Stimulated activated CD4-positive, alpha-beta T cell treated with anti-CD3 and anti-CD28 coated beads, Interleukin-4, amount 100 ng/mL, for 24 hours (primary cell): ENCODE measurements at regions not wholly inside any gene's neighbourhood (a gene's known extent, or its start where the extent isn't known, plus 50 kb on each side); places are given as distances from the start of the nearest gene placed in this dataset.

Experiments
- DNase-seq: peaks from one replicate; pipeline ENCODE4 v3.0.0-alpha.2; 2020

GRCh38 chr1:82931006-82931405 is 1067.9 kb downstream of the TTLL7 start:
- no peak for DNase-seq

GRCh38 chr1:82927753-82928152 is 1071.2 kb downstream of the TTLL7 start:
- DNase-seq, result no peak

- no peak for DNase-seq
Observed at GRCh38 chr1:82924666-82925065, 1074.3 kb downstream of the TTLL7 start.

- DNase-seq, result no peak
Observed at GRCh38 chr1:82923931-82924330, 1075.0 kb downstream of the TTLL7 start.

GRCh38 chr1:82921759-82922158 is 1077.2 kb downstream of the TTLL7 start:
- no peak for DNase-seq

GRCh38 chr1:82920418-82921248 is 1078.3 kb downstream of the TTLL7 start:
- no peak for DNase-seq

- no peak for DNase-seq
Observed at GRCh38 chr1:82919837-82920236, 1079.1 kb downstream of the TTLL7 start.

- DNase-seq, result no peak
Observed at GRCh38 chr1:82907313-82907712, 1091.6 kb downstream of the TTLL7 start.

GRCh38 chr1:82903626-82904025 is 1095.3 kb downstream of the TTLL7 start:
- no peak for DNase-seq

- no peak for DNase-seq
Observed at GRCh38 chr1:82901561-82901960, 1097.4 kb downstream of the TTLL7 start.

GRCh38 chr1:82901118-82901517 is 1097.8 kb downstream of the TTLL7 start:
- DNase-seq, result no peak

GRCh38 chr1:82899017-82899416 is 1098.3 kb downstream of the ADGRL2 start:
- no peak for DNase-seq

- DNase-seq, result no peak
Observed at GRCh38 chr1:82897549-82897948, 1096.8 kb downstream of the ADGRL2 start.

GRCh38 chr1:82896036-82896435 is 1095.3 kb downstream of the ADGRL2 start:
- no peak for DNase-seq

GRCh38 chr1:82894635-82895034 is 1093.9 kb downstream of the ADGRL2 start:
- no peak for DNase-seq

GRCh38 chr1:82893712-82894470 is 1093.2 kb downstream of the ADGRL2 start:
- DNase-seq, result no peak

GRCh38 chr1:82880506-82880905 is 1079.8 kb downstream of the ADGRL2 start:
- DNase-seq, result no peak

- no peak for DNase-seq
Observed at GRCh38 chr1:82879701-82880305, 1079.1 kb downstream of the ADGRL2 start.

GRCh38 chr1:82875170-82875569 is 1074.4 kb downstream of the ADGRL2 start:
- no peak for DNase-seq

GRCh38 chr1:82874041-82874440 is 1073.3 kb downstream of the ADGRL2 start:
- no peak for DNase-seq

- no peak for DNase-seq
Observed at GRCh38 chr1:82870332-82870731, 1069.6 kb downstream of the ADGRL2 start.

- DNase-seq, result no peak
Observed at GRCh38 chr1:82867781-82868180, 1067.0 kb downstream of the ADGRL2 start.

- no peak for DNase-seq
Observed at GRCh38 chr1:82861749-82862148, 1061.0 kb downstream of the ADGRL2 start.

GRCh38 chr1:82858031-82858430 is 1057.3 kb downstream of the ADGRL2 start:
- no peak for DNase-seq
